GM10248 (cell line): ENCODE measurements at regions not wholly inside any gene's neighbourhood (a gene's known extent, or its start where the extent isn't known, plus 50 kb on each side); places are given as distances from the start of the nearest gene placed in this dataset.

Source experiments
- CTCF ChIA-PET: fragments of 300-600 bp; sonication (Branson Sonifier 250); formaldehyde crosslinking; extraction: SDS; loops from one replicate; lab custom pipeline; 2021; ENCODE audit warnings: antibody characterized with exemption; lab: Yijun Ruan, JAX
- POLR2A ChIA-PET: fragments of 350-650 bp; sonication (Branson Sonifier 250); formaldehyde crosslinking; extraction: SDS; loops from one replicate; lab custom pipeline; 2020; ENCODE audit warnings: antibody characterized with exemption; lab: Yijun Ruan, JAX
- DNase-seq: peaks from one replicate; pipeline ENCODE4 v3.0.0; 2012; ENCODE audit errors: extremely low spot score
- TF ChIP-seq, protein P1 (sequence below): IDR thresholded peaks from 2 replicates; pipeline ENCODE4 v1.5.1; 2012; ENCODE audit warnings: mild to moderate bottlenecking, low read depth; ENCODE audit errors: extremely low read depth, missing control alignments, control extremely low read depth

DNA sequence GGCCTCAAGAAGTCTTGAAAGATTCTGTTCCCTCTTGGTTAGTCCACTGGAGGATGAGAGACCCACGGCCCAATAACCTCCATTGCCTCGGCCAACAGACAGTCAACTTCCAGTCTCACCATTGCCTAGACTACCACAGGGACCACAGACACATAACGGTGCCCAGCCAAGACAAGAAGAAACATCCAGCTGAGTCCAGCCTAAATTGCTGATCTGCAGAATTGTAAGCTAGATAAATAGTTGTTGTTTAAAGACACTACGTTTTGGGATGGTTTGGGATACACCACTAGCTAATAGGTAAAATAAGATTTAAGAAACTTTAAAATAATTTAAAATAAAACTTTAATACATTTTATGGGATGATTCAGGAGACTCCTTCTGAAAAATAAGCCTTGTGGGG is 324.7 kb upstream of the JAG1 start:
- no peak for DNase-seq
- TF ChIP-seq, protein P1, sequence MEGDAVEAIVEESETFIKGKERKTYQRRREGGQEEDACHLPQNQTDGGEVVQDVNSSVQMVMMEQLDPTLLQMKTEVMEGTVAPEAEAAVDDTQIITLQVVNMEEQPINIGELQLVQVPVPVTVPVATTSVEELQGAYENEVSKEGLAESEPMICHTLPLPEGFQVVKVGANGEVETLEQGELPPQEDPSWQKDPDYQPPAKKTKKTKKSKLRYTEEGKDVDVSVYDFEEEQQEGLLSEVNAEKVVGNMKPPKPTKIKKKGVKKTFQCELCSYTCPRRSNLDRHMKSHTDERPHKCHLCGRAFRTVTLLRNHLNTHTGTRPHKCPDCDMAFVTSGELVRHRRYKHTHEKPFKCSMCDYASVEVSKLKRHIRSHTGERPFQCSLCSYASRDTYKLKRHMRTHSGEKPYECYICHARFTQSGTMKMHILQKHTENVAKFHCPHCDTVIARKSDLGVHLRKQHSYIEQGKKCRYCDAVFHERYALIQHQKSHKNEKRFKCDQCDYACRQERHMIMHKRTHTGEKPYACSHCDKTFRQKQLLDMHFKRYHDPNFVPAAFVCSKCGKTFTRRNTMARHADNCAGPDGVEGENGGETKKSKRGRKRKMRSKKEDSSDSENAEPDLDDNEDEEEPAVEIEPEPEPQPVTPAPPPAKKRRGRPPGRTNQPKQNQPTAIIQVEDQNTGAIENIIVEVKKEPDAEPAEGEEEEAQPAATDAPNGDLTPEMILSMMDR, result no peak
- ChIA-PET CTCF (no interaction called here), POLR2A (interaction anchor here (0.5 kb wide), 1 partner anchor 334 kb away, joined by 3 read pairs; no protein-coding TSS in a partner anchor)

DNA sequence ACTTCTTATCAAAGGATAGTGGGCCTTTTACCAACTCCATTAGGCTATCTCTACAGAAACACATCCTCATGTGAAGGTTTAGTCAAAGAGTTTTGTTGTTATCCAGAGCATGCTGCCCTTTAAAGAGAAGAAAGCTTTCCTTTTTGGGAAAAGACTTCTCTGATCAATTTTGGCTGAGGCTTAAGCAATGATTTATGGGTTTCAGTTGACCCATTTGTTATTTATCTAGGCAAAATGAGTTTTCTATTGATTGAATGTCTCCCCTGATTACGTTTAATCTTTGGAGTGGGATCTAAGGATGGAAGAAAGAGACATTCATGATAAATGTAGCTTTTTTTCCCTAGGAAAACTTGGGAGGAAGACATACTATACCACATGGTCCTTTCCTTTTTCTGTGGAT is 326.6 kb upstream of the JAG1 start:
- POLR2A ChIA-PET, result no interaction called here
- no peak for DNase-seq
- TF ChIP-seq, protein P1, result no peak
- CTCF ChIA-PET, result interaction anchor here (1.2 kb wide), 1 partner anchor 9 kb away, joined by 3 read pairs; no protein-coding TSS in a partner anchor

DNA sequence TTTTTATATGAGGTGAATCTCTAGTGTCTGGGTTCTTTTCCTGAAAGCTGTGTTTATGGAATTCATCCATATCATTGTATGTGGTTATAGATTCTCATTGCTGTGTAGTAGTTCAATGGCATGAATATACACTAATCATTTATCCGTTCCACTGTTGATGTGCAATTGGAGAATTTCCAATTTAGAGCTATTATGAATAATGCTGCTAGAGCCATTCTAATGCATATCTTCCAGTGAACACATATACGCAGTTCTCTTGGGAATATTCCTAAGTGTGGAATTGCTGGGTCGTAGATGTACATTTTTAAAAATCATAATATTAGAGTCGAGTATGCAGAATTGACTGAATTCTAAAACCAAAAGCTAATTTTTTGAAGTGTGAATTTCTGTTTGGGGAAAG is 327.5 kb upstream of the JAG1 start:
- DNase-seq, result no peak
- ChIA-PET CTCF (interaction anchor here (1.0 to 1.1 kb wide), 2 partner anchors 54 to 91 kb away, joined by 3 read pairs; no protein-coding TSS in a partner anchor), POLR2A (no interaction called here)
- TF ChIP-seq, protein P1, result no peak

DNA sequence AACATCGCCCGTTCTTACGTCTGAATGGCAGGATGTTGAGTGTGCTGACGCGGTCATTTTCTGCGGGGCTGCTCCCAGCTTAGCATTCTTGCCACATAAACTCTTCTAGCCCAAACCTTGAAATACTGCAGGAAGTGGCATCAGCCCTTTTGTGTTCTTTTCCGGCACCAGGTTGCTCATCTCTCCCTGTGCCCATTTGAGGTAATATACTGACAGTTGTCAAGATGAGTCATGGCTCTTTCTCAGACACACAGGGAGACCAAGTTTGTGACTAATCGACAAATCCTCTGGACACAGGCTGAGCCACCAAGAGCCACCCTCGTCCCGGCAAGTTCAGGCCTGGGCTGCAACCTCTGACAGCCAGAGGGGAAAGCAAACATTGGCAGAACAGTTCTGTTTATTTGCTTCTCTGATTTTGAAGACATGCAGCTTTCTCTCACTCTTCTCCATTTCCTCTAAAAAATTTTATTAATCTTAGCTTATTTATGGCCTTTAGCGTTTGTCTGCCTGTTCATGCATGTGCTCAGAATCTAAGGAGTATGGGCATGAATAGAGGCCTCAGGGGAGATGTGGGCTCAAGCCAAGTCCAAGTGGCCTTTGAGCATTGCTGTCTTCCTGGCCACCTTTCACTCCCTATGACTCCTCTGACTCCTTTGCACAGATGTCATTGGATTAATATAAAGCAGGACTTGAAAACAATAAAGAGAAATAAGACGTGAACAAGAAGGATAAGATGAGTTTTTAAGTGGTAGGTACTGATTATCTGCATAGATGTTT is 328.2 kb upstream of the JAG1 start:
- ChIA-PET POLR2A (no interaction called here), CTCF (interaction anchor here (1.0 to 1.1 kb wide), 2 partner anchors 54 to 92 kb away, joined by 3 read pairs; no protein-coding TSS in a partner anchor)
- TF ChIP-seq, protein P1, result no peak
- no peak for DNase-seq

DNA sequence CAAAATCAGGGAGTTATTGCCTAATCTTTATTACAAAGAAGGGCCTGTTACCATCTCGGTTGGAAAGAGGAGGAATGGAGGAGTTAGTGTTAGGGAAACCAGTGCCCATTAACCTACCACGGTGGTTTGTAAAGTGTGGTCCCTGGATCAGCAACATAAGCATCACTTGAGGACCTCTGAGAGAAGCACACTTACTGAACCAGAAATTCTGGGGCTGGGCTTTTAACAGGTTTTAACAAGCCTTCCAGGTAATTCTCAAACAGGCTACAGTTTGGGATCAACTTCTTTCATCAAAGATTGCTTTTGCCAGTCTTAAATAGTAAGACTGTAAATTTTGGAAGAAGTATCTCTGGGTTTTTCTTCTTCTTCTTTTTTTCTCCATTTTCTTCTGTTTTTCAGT is 329.5 kb upstream of the JAG1 start:
- TF ChIP-seq, protein P1, result no peak
- DNase-seq, result no peak
- CTCF ChIA-PET, result no interaction called here
- POLR2A ChIA-PET, result no interaction called here

DNA sequence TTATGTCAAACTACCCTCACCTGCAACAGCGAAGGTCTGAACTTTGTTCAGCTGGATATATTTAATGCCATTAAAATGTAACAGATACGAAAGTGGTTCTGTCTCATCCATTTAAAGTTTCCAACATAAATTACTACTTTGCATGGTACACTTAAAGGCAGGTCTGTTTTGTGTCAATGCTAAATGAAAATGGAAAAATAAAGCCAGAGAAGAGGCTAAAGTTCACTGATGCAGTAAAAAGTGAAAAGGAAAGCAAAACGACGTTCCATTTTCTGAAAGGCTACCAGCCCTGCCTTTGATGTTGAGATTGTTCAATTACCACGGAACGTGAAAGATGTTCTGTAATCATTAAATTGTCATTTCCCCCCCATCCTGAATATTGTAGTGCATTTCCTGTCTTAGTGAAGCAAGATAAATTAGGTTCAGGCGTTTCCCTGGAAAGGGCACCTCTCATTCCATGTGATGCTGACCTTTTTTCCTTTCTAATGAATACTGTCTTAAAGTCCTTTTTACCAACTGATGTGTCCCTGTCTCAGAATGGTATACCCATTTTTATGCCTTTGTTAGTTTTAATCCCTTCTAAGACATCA is 334.7 kb upstream of the JAG1 start:
- DNase-seq, result no peak
- CTCF ChIA-PET, result no interaction called here
- POLR2A ChIA-PET, result no interaction called here
- TF ChIP-seq, protein P1, result no peak
